Stomach (tissue), 4 donors: ENCODE measurements at regions not wholly inside any gene's neighbourhood (a gene's known extent, or its start where the extent isn't known, plus 50 kb on each side); places are given as distances from the start of the nearest gene placed in this dataset.

ENCODE experiments used
- CTCF ChIP-seq, 7 experiments: fragments of 450-650 bp in 4 of 7; fragments of 200-600 bp in 3 of 7; sonication (generic) in 3 of 7; IDR thresholded peaks; one replicate each; pipeline ENCODE4 v1.5.1; 2016 to 2019; ENCODE audit warnings: antibody characterized with exemption in 7 of 7, control low read depth in 2 of 7, mild to moderate bottlenecking in 1 of 7
- EP300 ChIP-seq: sonication (generic); formaldehyde crosslinking; IDR thresholded peaks from one replicate; pipeline ENCODE4 v1.6.1; 2017; ENCODE audit warnings: antibody characterized with exemption
- POLR2A ChIP-seq, 4 donors: fragments of 450-650 bp; IDR thresholded peaks; one replicate each; pipeline ENCODE4 v1.6.1; 2016; ENCODE audit warnings: antibody characterized with exemption in 4 of 4, control low read depth in 2 of 4, mild to moderate bottlenecking in 1 of 4, moderate library complexity in 1 of 4
- POLR2AphosphoS5 ChIP-seq, 3 donors: sonication (generic); formaldehyde crosslinking; IDR thresholded peaks; one replicate each; pipeline ENCODE4 v1.6.1; 2016; ENCODE audit warnings: antibody characterized with exemption in 3 of 3

GRCh38 chr10:64344211-64344610 is 823.0 kb downstream of the REEP3 start:
- TF ChIP-seq CTCF (IDR thresholded peaks at IDR 0.05) (no peak), EP300 (no peak), POLR2AphosphoS5 (IDR thresholded peaks at IDR 0.05) (no peak), POLR2A (IDR thresholded peaks at IDR 0.05) (no peak)
